ENCODE measurements at regions not wholly inside any gene's neighbourhood (a gene's known extent, or its start where the extent isn't known, plus 50 kb on each side); places are given as distances from the start of the nearest gene placed in this dataset.

DNA sequence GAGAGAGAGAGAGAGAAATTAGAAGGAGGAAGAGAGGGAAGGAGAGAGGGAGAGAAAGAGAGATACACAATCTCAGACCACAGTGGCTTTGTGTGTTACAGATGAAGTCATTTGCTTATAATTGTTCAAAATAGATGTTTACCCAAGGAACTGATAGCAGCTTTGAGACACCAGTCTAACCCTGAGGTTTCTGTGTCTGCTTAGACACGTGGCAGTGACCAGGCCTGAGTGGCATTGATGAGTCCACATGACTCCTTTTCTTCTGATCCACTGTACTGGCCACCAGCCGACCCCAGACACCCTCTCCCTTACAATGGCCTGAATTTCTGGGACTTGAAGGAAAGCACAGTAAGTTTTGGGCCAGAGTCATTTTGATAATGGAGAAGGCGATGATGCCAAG lies 104.9 kb downstream of the DUSP10 start:
- TF ChIP-seq POLR2A (IDR thresholded peaks at IDR 0.05; ENCODE audit: low read depth, low read length) (no peak), POLR2AphosphoS5 (IDR thresholded peaks at IDR 0.05; ENCODE audit: low read depth, low read length) (no peak), TAF1 (IDR thresholded peaks at IDR 0.05; ENCODE audit: borderline replicate concordance, low read depth, low read length) (no peak)
